HG03354 (cell line): ENCODE measurements at regions not wholly inside any gene's neighbourhood (a gene's known extent, or its start where the extent isn't known, plus 50 kb on each side); places are given as distances from the start of the nearest gene placed in this dataset.
A peak's percentile ranks its signal among the peaks of the same experiment; 100 is the strongest.

Experiments used
- ATAC-seq: cut with Tn5 transposase; IDR thresholded peaks from one replicate; pipeline ENCODE4 v1.9.1; 2021; ENCODE audit warnings: mild to moderate bottlenecking; ENCODE audit not compliant: unreplicated experiment, poor library complexity, severe bottlenecking

GRCh38 chr5:155921621-155922020 is 405.3 kb upstream of the SGCD start:
- no peak for ATAC-seq

- ATAC-seq, result no peak
Measured at GRCh38 chr5:155923784-155924183, 403.2 kb upstream of the SGCD start.

GRCh38 chr5:155926031-155926430 is 400.9 kb upstream of the SGCD start:
- no peak for ATAC-seq

GRCh38 chr5:155926766-155927165 is 400.2 kb upstream of the SGCD start:
- no peak for ATAC-seq

- ATAC-seq, result no peak
Measured at GRCh38 chr5:155929112-155929511, 397.9 kb upstream of the SGCD start.

GRCh38 chr5:155934964-155935363 is 392.0 kb upstream of the SGCD start:
- no peak for ATAC-seq

GRCh38 chr5:155935723-155936122 is 391.2 kb upstream of the SGCD start:
- no peak for ATAC-seq

- ATAC-seq, result no peak
Measured at GRCh38 chr5:155936520-155937406, 390.2 kb upstream of the SGCD start.

GRCh38 chr5:155938051-155938450 is 388.9 kb upstream of the SGCD start:
- no peak for ATAC-seq

- ATAC-seq, result no peak
Measured at GRCh38 chr5:155941340-155941739, 385.6 kb upstream of the SGCD start.

- peak; percentile 96 for ATAC-seq
Measured at GRCh38 chr5:155943516-155944407, 383.2 kb upstream of the SGCD start.

- ATAC-seq, result no peak
Measured at GRCh38 chr5:155947394-155948062, 379.4 kb upstream of the SGCD start.

GRCh38 chr5:155948576-155948975 is 378.4 kb upstream of the SGCD start:
- ATAC-seq, result no peak

GRCh38 chr5:155952486-155953089 is 374.4 kb upstream of the SGCD start:
- no peak for ATAC-seq

- ATAC-seq, result no peak
Measured at GRCh38 chr5:155953335-155953734, 373.6 kb upstream of the SGCD start.

- ATAC-seq, result no peak
Measured at GRCh38 chr5:155954701-155955445, 372.1 kb upstream of the SGCD start.

- no peak for ATAC-seq
Measured at GRCh38 chr5:155957884-155958283, 369.1 kb upstream of the SGCD start.

GRCh38 chr5:155959082-155959481 is 367.9 kb upstream of the SGCD start:
- ATAC-seq, result no peak

GRCh38 chr5:155960177-155960576 is 366.8 kb upstream of the SGCD start:
- ATAC-seq, result no peak
